Spleen (tissue), 11 donors: ENCODE measurements at regions not wholly inside any gene's neighbourhood (a gene's known extent, or its start where the extent isn't known, plus 50 kb on each side); places are given as distances from the start of the nearest gene placed in this dataset.

Experiments
- DNase-seq: peaks from one replicate; pipeline ENCODE4 v3.0.0-alpha.2; 2020
- H3K27ac ChIP-seq, 8 donors: fragments of 200-600 bp; sonication (generic) in 7 of 8; 1 replicate in 4 of 8; 2 replicates in 4 of 8; pipeline versions ENCODE4 v1.5.0 to v1.8.0; 2016 to 2021; ENCODE audit warnings: inconsistent platforms in 4 of 8, mild to moderate bottlenecking in 4 of 8, moderate library complexity in 1 of 8
- H3K27me3 ChIP-seq, 7 donors: fragments of 200-600 bp; sonication (generic) in 6 of 7; replicated peaks in 1 of 7; 1 replicate in 4 of 7; 2 replicates in 3 of 7; pipeline versions ENCODE4 v1.5.0 to v1.8.0; 2016 to 2021; ENCODE audit warnings: inconsistent platforms in 3 of 7, mild to moderate bottlenecking in 1 of 7
- H3K36me3 ChIP-seq, 6 donors: fragments of 200-600 bp; sonication (generic) in 5 of 6; 1 replicate in 4 of 6; 2 replicates in 2 of 6; pipeline versions ENCODE4 v1.5.0 to v1.8.0; 2016 to 2021; ENCODE audit warnings: inconsistent platforms in 2 of 6
- H3K4me1 ChIP-seq, 6 donors: fragments of 200-600 bp; sonication (generic) in 5 of 6; 1 replicate in 3 of 6; 2 replicates in 3 of 6; pipeline versions ENCODE4 v1.5.0 to v1.8.0; 2016 to 2021; ENCODE audit warnings: inconsistent platforms in 3 of 6
- H3K4me3 ChIP-seq, 8 donors: fragments of 200-600 bp; sonication (generic) in 7 of 8; 1 replicate in 4 of 8; 2 replicates in 4 of 8; pipeline versions ENCODE4 v1.5.0 to v1.8.0; 2016 to 2021; ENCODE audit warnings: inconsistent platforms in 4 of 8, mild to moderate bottlenecking in 4 of 8, moderate library complexity in 2 of 8
- H3K9me3 ChIP-seq, 8 donors: fragments of 200-600 bp; sonication (generic) in 7 of 8; 1 replicate in 4 of 8; 2 replicates in 4 of 8; pipeline versions ENCODE4 v1.5.0 to v1.8.0; 2016 to 2021; ENCODE audit warnings: inconsistent platforms in 4 of 8
- CTCF ChIP-seq, 11 experiments: fragments of 200-600 bp in 7 of 11; fragments of 450-650 bp in 4 of 11; sonication (generic) in 4 of 11; IDR thresholded peaks in 8 of 11; conservative IDR thresholded peaks in 3 of 11; 1 replicate in 7 of 11; 2 replicates in 4 of 11; pipeline versions ENCODE4 v1.4.0 to v1.8.0; 2016 to 2021; ENCODE audit warnings: antibody characterized with exemption in 11 of 11, inconsistent platforms in 4 of 11, mild to moderate bottlenecking in 1 of 11
- POLR2A ChIP-seq, 3 donors: fragments of 450-650 bp; IDR thresholded peaks; one replicate each; pipeline ENCODE4 v1.5.1; 2017; ENCODE audit warnings: antibody characterized with exemption in 3 of 3, mild to moderate bottlenecking in 1 of 3
- POLR2AphosphoS5 ChIP-seq, 3 donors: sonication (generic); formaldehyde crosslinking; IDR thresholded peaks; one replicate each; pipeline ENCODE4 v1.5.1; 2017; ENCODE audit warnings: antibody characterized with exemption in 3 of 3
- WGBS, 5 donors: extraction: QIAGEN DNeasy Blood & Tissue Kit in 3 of 5; methylation state at CpG; one replicate each; pipeline versions ENCODE4 v1.1.5 to v1.1.7; 2013 to 2018; 5-methylcytosine and 5-hydroxymethylcytosine counted together
- intact Hi-C: fragments of 100-400 bp; cut with DNase I; formaldehyde crosslinking; loops from one replicate; pipeline ENCODE4 v1.15.0; 2023; ENCODE audit warnings: low total_unique reads
- donor health status: healthy with polysubstance abuse.
- donor health status: DM: no; HTN: no; CAD: no; lungs with moderate emphysema.
- donor health status: DM: no; HTN: no; CAD: no.
- donor health status: Bipolar disorder and iron deficiency.
- donor health status: healthy.
- donor health status: DM: no; HTN: no; CAD: no.
- donor health status: DM: yes; HTN: yes; CAD: no.

GRCh38 chr10:65394502-65395297, 1531.1 kb upstream of the LRRTM3 start:
- intact Hi-C loops: no loop called here
- TF ChIP-seq POLR2A (IDR thresholded peaks at IDR 0.05) (no peak), POLR2AphosphoS5 (IDR thresholded peaks at IDR 0.05) (no peak), CTCF (IDR thresholded peaks at IDR 0.05 in 8 of 11, conservative IDR thresholded peaks at IDR 0.05 in 3 of 11) (no peak)
- 27 to 72% (median 47%) methylated on average over 2 of the region's 2 CpGs for WGBS, 5 donors
- H3K9me3 ChIP-seq: peaks cover 0 to 5% (median 0%) of the 10 kb centered on the region in 8 donors
- DNase-seq: no peak
- H3K27me3 ChIP-seq: no peaks in the 10 kb centered on the region
- no peak overlapping the region for H3K27ac ChIP-seq
- no peak overlapping the region for H3K4me3 ChIP-seq
- H3K4me1 ChIP-seq: no peaks in the 10 kb centered on the region
- H3K36me3 ChIP-seq: no peaks in the 10 kb centered on the region

- no peak overlapping the region for H3K27ac ChIP-seq
- 82 to 92% (median 90%) methylated on average over 2 of the region's 2 CpGs for WGBS, 5 donors
- no peaks in the 10 kb centered on the region for H3K4me1 ChIP-seq
- no peaks in the 10 kb centered on the region for H3K9me3 ChIP-seq
- no peaks in the 10 kb centered on the region for H3K27me3 ChIP-seq
- no peak for TF ChIP-seq POLR2A (IDR thresholded peaks at IDR 0.05)
- no peak for TF ChIP-seq CTCF (IDR thresholded peaks at IDR 0.05 in 8 of 11, conservative IDR thresholded peaks at IDR 0.05 in 3 of 11)
- no peak for TF ChIP-seq POLR2AphosphoS5 (IDR thresholded peaks at IDR 0.05)
- H3K4me3 ChIP-seq: no peak overlapping the region
- intact Hi-C loops: no loop called here
- H3K36me3 ChIP-seq: no peaks in the 10 kb centered on the region
- DNase-seq: no peak
Observed at GRCh38 chr10:65395631-65396030, 1530.2 kb upstream of the LRRTM3 start.

GRCh38 chr10:65396997-65397396, 1528.8 kb upstream of the LRRTM3 start:
- no peak for DNase-seq
- Histone ChIP-seq H3K4me3 (no peak overlapping the region), H3K27me3 (no peaks in the 10 kb centered on the region), H3K9me3 (no peaks in the 10 kb centered on the region), H3K4me1 (no peaks in the 10 kb centered on the region), H3K27ac (no peak overlapping the region), H3K36me3 (no peaks in the 10 kb centered on the region)
- intact Hi-C loops: no loop called here
- TF ChIP-seq CTCF (IDR thresholded peaks at IDR 0.05 in 8 of 11, conservative IDR thresholded peaks at IDR 0.05 in 3 of 11): no peak
- TF ChIP-seq POLR2A (IDR thresholded peaks at IDR 0.05): no peak
- TF ChIP-seq POLR2AphosphoS5 (IDR thresholded peaks at IDR 0.05): no peak
- 72 to 86% (median 75%) methylated on average over 3 of the region's 3 CpGs for WGBS, 5 donors

- peaks cover 0 to 6% (median under 1%) of the 10 kb centered on the region in 8 donors for H3K9me3 ChIP-seq
- 70 to 92% (median 89%) methylated on average over 2 of the region's 2 CpGs for WGBS, 5 donors
- no peak overlapping the region for H3K4me3 ChIP-seq
- H3K27ac ChIP-seq: no peak overlapping the region
- no peaks in the 10 kb centered on the region for H3K36me3 ChIP-seq
- H3K4me1 ChIP-seq: no peaks in the 10 kb centered on the region
- intact Hi-C loops: no loop called here
- H3K27me3 ChIP-seq: no peaks in the 10 kb centered on the region
- TF ChIP-seq CTCF (IDR thresholded peaks at IDR 0.05 in 8 of 11, conservative IDR thresholded peaks at IDR 0.05 in 3 of 11) (no peak), POLR2AphosphoS5 (IDR thresholded peaks at IDR 0.05) (no peak), POLR2A (IDR thresholded peaks at IDR 0.05) (no peak)
- DNase-seq: no peak
Observed at GRCh38 chr10:65408401-65408800, 1517.4 kb upstream of the LRRTM3 start.
